SK-N-SH (cell line): ENCODE measurements at regions not wholly inside any gene's neighbourhood (a gene's known extent, or its start where the extent isn't known, plus 50 kb on each side); places are given as distances from the start of the nearest gene placed in this dataset.

Experiments used
- CTCF ChIA-PET: fragments of 300-600, 350-600 bp; formaldehyde crosslinking; extraction: SDS; loops from one replicate; lab custom pipeline; 2021; lab: Yijun Ruan, JAX
- POLR2A ChIA-PET: fragments of 350-600 bp; sonication (Branson Sonifier 250); formaldehyde crosslinking; extraction: SDS; loops from one replicate; lab custom pipeline; 2020; ENCODE audit warnings: antibody characterized with exemption, inconsistent platforms; lab: Yijun Ruan, JAX
- DNase-seq: peaks from one replicate; pipeline ENCODE4 v3.0.0; 2012
- H2AFZ ChIP-seq: fragments of 200-600 bp; sonication (generic); 2 replicates; pipeline ENCODE4 v1.8.1; 2016; ENCODE audit warnings: antibody characterized with exemption, mild to moderate bottlenecking, low read depth
- H3F3A ChIP-seq: fragments of 200-600 bp; sonication (generic); replicated peaks from 2 replicates; pipeline ENCODE3; 2016; ENCODE audit warnings: antibody characterized with exemption, mild to moderate bottlenecking; ENCODE audit not compliant: insufficient read depth
- H3K27ac ChIP-seq, 2 experiments: fragments of 200-500 bp in 1 of 2; fragments of 200-600 bp in 1 of 2; sonication (Bioruptor generic) in 1 of 2; sonication (generic), shearing (Covaris generic) in 1 of 2; 2 replicates each; pipeline versions ENCODE4 v1.5.1 to v1.6.1; 2014 to 2016; ENCODE audit warnings: low read depth in 2 of 2, inconsistent platforms in 1 of 2, low read length in 1 of 2, mild to moderate bottlenecking in 1 of 2, mixed read lengths in 1 of 2
- H3K27me3 ChIP-seq: fragments of 200-600 bp; sonication (generic), shearing (Covaris generic); 2 replicates; pipeline ENCODE4 v1.6.1; 2016; ENCODE audit warnings: mixed run types; ENCODE audit not compliant: insufficient read depth
- H3K36me3 ChIP-seq, 2 experiments: fragments of 200-500 bp in 1 of 2; fragments of 200-600 bp in 1 of 2; sonication (Bioruptor generic) in 1 of 2; sonication (generic) in 1 of 2; replicated peaks in 1 of 2; 2 replicates each; pipeline versions ENCODE3 to v1.5.1; 2014 to 2016; ENCODE audit warnings: low read length in 1 of 2, mild to moderate bottlenecking in 1 of 2; ENCODE audit not compliant: insufficient read depth in 2 of 2, control insufficient read depth in 1 of 2
- H3K4me1 ChIP-seq, 2 experiments: fragments of 200-500 bp in 1 of 2; fragments of 200-600 bp in 1 of 2; sonication (Bioruptor generic) in 1 of 2; sonication (generic), shearing (Covaris generic) in 1 of 2; 2 replicates each; pipeline versions ENCODE4 v1.5.1 to v1.6.1; 2014 to 2016; ENCODE audit warnings: low read depth in 1 of 2, low read length in 1 of 2, mixed run types in 1 of 2; ENCODE audit not compliant: insufficient read depth in 2 of 2, control insufficient read depth in 1 of 2
- H3K4me2 ChIP-seq: fragments of 200-600 bp; sonication (generic), shearing (Covaris generic); 2 replicates; pipeline ENCODE4 v1.6.1; 2017; ENCODE audit warnings: mixed run types
- H3K4me3 ChIP-seq, 2 experiments: fragments of 200-500 bp in 1 of 2; fragments of 200-600 bp in 1 of 2; sonication (Bioruptor generic) in 1 of 2; sonication (generic), shearing (Covaris generic) in 1 of 2; 2 replicates each; pipeline versions ENCODE4 v1.5.1 to v1.8.1; 2014 to 2016; ENCODE audit warnings: low read depth in 2 of 2, inconsistent platforms in 1 of 2, low read length in 1 of 2, mild to moderate bottlenecking in 1 of 2, mixed read lengths in 1 of 2, moderate library complexity in 1 of 2
- H3K79me2 ChIP-seq: fragments of 200-600 bp; sonication (generic); 2 replicates; pipeline ENCODE4 v1.8.1; 2017; ENCODE audit warnings: mild to moderate bottlenecking; ENCODE audit not compliant: insufficient read depth
- H3K9ac ChIP-seq: fragments of 200-600 bp; sonication (generic); 2 replicates; pipeline ENCODE4 v1.6.1; 2017; ENCODE audit warnings: mixed run types
- H3K9me2 ChIP-seq: fragments of 200-600 bp; sonication (generic); 2 replicates; pipeline ENCODE4 v1.6.1; 2017; ENCODE audit warnings: mixed run types
- H3K9me3 ChIP-seq: fragments of 200-600 bp; sonication (generic); 2 replicates; pipeline ENCODE4 v1.6.1; 2017; ENCODE audit warnings: mixed run types, mild to moderate bottlenecking, moderate library complexity
- H4K20me1 ChIP-seq: fragments of 200-600 bp; sonication (generic); 2 replicates; pipeline ENCODE4 v1.6.1; 2017; ENCODE audit warnings: mild to moderate bottlenecking, mixed run types; ENCODE audit not compliant: insufficient read depth
- CTCF ChIP-seq: fragments of 200-600 bp; sonication (generic); IDR thresholded peaks from 2 replicates; pipeline ENCODE4 v1.6.1; 2017; ENCODE audit warnings: antibody characterized with exemption, mild to moderate bottlenecking, moderate library complexity
- ELF1 ChIP-seq: IDR thresholded peaks from 2 replicates; pipeline ENCODE4 v1.4.0; 2012
- EP300 ChIP-seq, 2 experiments: IDR thresholded peaks; 2 replicates each; pipeline versions ENCODE4 v1.4.0 to v1.6.1; 2012; ENCODE audit warnings: borderline replicate concordance in 1 of 2, low read depth in 1 of 2, low read length in 1 of 2
- MXI1 ChIP-seq: IDR thresholded peaks from 2 replicates; pipeline ENCODE4 v1.6.1; 2012; ENCODE audit warnings: mild to moderate bottlenecking, low read depth, low read length, improper control_type of control experiment
- PBX3 ChIP-seq: IDR thresholded peaks from 2 replicates; pipeline ENCODE4; 2012
- RAD21 ChIP-seq: IDR thresholded peaks from 2 replicates; pipeline ENCODE4 v1.6.1; 2012; ENCODE audit warnings: mild to moderate bottlenecking, low read length
- RFX5 ChIP-seq: IDR thresholded peaks from 2 replicates; pipeline ENCODE4 v1.6.1; 2012; ENCODE audit warnings: mild to moderate bottlenecking, improper control_type of control experiment, low read length
- SMC3 ChIP-seq: IDR thresholded peaks from 2 replicates; pipeline ENCODE4 v1.6.1; 2012; ENCODE audit warnings: low read depth, low read length, improper control_type of control experiment
- TAF1 ChIP-seq: IDR thresholded peaks from 2 replicates; pipeline ENCODE4 v1.6.1; 2012; ENCODE audit warnings: low read depth, mild to moderate bottlenecking, low read length, moderate library complexity, borderline replicate concordance
- TCF12 ChIP-seq: IDR thresholded peaks from 2 replicates; pipeline ENCODE4 v1.4.0; 2012
- TEAD4 ChIP-seq: IDR thresholded peaks from 2 replicates; pipeline ENCODE4 v1.4.0; 2012; ENCODE audit warnings: mild to moderate bottlenecking, borderline replicate concordance; ENCODE audit not compliant: insufficient read depth
- USF1 ChIP-seq: IDR thresholded peaks from 2 replicates; pipeline ENCODE4 v1.4.0; 2012; ENCODE audit warnings: low read depth, borderline replicate concordance

GRCh38 chr1:199173356-199173755 lies 534.5 kb downstream of the PTPRC start:
- peak overlapping the region; percentile 48; the same call in 1 of the 2 replicates for H2AFZ ChIP-seq
- H3K4me2 ChIP-seq: no peak overlapping the region
- no peaks in the 10 kb centered on the region for H3K27me3 ChIP-seq
- no peak overlapping the region for H3K4me3 ChIP-seq
- ChIA-PET POLR2A (no interaction called here), CTCF (no interaction called here)
- no peaks in the 10 kb centered on the region for H3K36me3 ChIP-seq
- H3K9me2 ChIP-seq: no peaks in the 10 kb centered on the region
- no peaks in the 10 kb centered on the region for H3K79me2 ChIP-seq
- H3K27ac ChIP-seq: peak overlapping the region in 1 of 2 experiments; percentile 49; a peak in 2 of 4 replicates
- TF ChIP-seq CTCF (no peak), TCF12 (peak; percentile 35; the same call in 1 of the 2 replicates)
- no peaks in the 10 kb centered on the region for H4K20me1 ChIP-seq
- no peak overlapping the region for H3K9ac ChIP-seq
- no peaks in the 10 kb centered on the region for H3F3A ChIP-seq
- H3K9me3 ChIP-seq: no peaks in the 10 kb centered on the region
- H3K4me1 ChIP-seq: peaks cover 0 to 6% of the 10 kb centered on the region in 2 experiments; a peak in 2 of 4 replicates
- no peak for DNase-seq

- no peaks in the 10 kb centered on the region for H4K20me1 ChIP-seq
- no peak overlapping the region for H3K4me2 ChIP-seq
- TF ChIP-seq EP300 (IDR thresholded peaks at IDR 0.05; ENCODE audit: borderline replicate concordance in 1 of 2, low read depth in 1 of 2, low read length in 1 of 2): no peak
- TF ChIP-seq TAF1: no peak
- TF ChIP-seq MXI1: no peak
- TF ChIP-seq PBX3: no peak
- no peak for TF ChIP-seq RFX5
- TF ChIP-seq SMC3: no peak
- no peak for TF ChIP-seq USF1
- TF ChIP-seq ELF1: no peak
- no peak for TF ChIP-seq RAD21
- no peak for TF ChIP-seq CTCF
- no peak for TF ChIP-seq TEAD4
- H3K36me3 ChIP-seq: no peaks in the 10 kb centered on the region
- no peak overlapping the region for H3K27ac ChIP-seq
- H3K4me1 ChIP-seq: peaks cover 0 to 6% of the 10 kb centered on the region in 2 experiments; a peak in 2 of 4 replicates
- no peaks in the 10 kb centered on the region for H3K9me3 ChIP-seq
- DNase-seq: no peak
- no peak overlapping the region for H3K9ac ChIP-seq
- no peaks in the 10 kb centered on the region for H3F3A ChIP-seq
- no peaks in the 10 kb centered on the region for H3K27me3 ChIP-seq
- no peaks in the 10 kb centered on the region for H3K9me2 ChIP-seq
- ChIA-PET CTCF (no interaction called here), POLR2A (no interaction called here)
- H2AFZ ChIP-seq: no peak overlapping the region
- no peak overlapping the region for H3K4me3 ChIP-seq
- H3K79me2 ChIP-seq: no peaks in the 10 kb centered on the region
Observed at GRCh38 chr1:199174336-199174735, 535.5 kb downstream of the PTPRC start.
